ENCODE measurements at regions not wholly inside any gene's neighbourhood (a gene's known extent, or its start where the extent isn't known, plus 50 kb on each side); places are given as distances from the start of the nearest gene placed in this dataset.

DNA sequence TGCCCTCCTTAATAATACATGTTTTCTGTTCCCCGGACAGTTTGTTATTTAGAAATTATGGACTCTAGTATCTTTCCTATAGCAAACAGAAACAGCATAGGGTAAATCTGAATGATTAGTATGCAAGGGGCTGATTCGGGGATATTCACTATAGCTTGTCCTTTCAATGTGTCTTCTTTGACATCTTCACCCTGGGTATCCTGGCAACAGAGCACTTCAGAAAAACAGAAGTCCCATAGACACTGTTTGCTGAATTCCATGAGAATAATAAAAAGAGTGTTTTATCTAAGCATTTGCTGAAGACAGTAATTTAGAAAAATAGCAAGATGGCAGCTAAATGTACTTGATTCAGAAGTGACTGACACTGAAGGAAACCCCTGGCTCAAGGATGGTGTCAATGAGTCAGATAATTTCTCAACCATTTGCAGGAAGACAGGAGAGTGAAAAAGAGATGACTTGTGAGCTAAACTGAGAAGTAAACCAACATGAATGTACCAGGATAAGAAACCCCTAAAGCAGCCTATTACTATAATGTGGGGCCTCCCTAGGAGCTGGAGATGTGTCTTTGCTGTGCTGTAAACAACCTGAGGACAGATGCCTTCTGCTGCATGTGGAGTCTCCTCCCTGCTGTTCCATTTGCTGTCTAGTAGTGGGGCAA is 246.2 kb downstream of the MAN2A1 start:
- Histone ChIP-seq H3K4me2 (ENCODE audit: insufficient read depth in 1 of 2, low read depth in 2 of 2, low read length in 2 of 2) (no peak overlapping the region), H3K27me3 (replicated peaks in 1 of 4; ENCODE audit: control insufficient read depth in 3 of 4, extremely low read depth in 1 of 4, insufficient read depth in 3 of 4, low read length in 3 of 4) (no peaks in the 10 kb centered on the region), H2BK120ac (replicated peaks; ENCODE audit: low read depth, low read length) (no peak overlapping the region), H2BK20ac (ENCODE audit: low read length) (no peak overlapping the region), H3K79me2 (ENCODE audit: control insufficient read depth in 1 of 2, insufficient read depth in 2 of 2, low read length in 2 of 2) (no peaks in the 10 kb centered on the region), H3K4me3 (ENCODE audit: extremely low read depth in 1 of 4, insufficient read depth in 2 of 4, low read depth in 3 of 4, low read length in 4 of 4) (no peak overlapping the region), H3K4ac (replicated peaks; ENCODE audit: insufficient read length, low read depth, low read length) (no peak overlapping the region), H3K14ac (ENCODE audit: insufficient read length) (no peak overlapping the region), H3K9ac (replicated peaks in 1 of 4; ENCODE audit: extremely low read depth in 1 of 4, low read depth in 3 of 4, low read length in 3 of 4) (no peak overlapping the region), H3K79me1 (ENCODE audit: low read depth, low read length) (no peaks in the 10 kb centered on the region), H3K18ac (ENCODE audit: extremely low read depth, low read length) (no peak overlapping the region), H3K4me1 (replicated peaks in 1 of 4; ENCODE audit: control insufficient read depth in 3 of 4, insufficient read depth in 4 of 4, low read length in 3 of 4) (no peaks in the 10 kb centered on the region), H3K9me3 (ENCODE audit: insufficient read depth in 2 of 2, low read depth in 1 of 2, low read length in 1 of 2) (peaks cover 0 to 5% of the 10 kb centered on the region in 2 experiments; a peak in 1 of 4 replicates), H4K20me1 (replicated peaks in 1 of 2; ENCODE audit: control insufficient read depth in 1 of 2, insufficient read depth in 2 of 2, low read length in 2 of 2) (no peaks in the 10 kb centered on the region), H3K36me3 (ENCODE audit: control insufficient read depth in 2 of 4, insufficient read depth in 4 of 4, low read length in 3 of 4) (no peaks in the 10 kb centered on the region), H2AK5ac (ENCODE audit: low read depth, low read length) (no peak overlapping the region), H2AFZ (ENCODE audit: low read length) (no peak overlapping the region), H4K5ac (ENCODE audit: insufficient read length, low read depth, low read length) (no peak overlapping the region), H4K91ac (replicated peaks; ENCODE audit: insufficient read length, low read length) (no peak overlapping the region), H3K23ac (ENCODE audit: insufficient read length) (no peak overlapping the region), H3K23me2 (ENCODE audit: low read depth, low read length) (no peaks in the 10 kb centered on the region), H2BK5ac (ENCODE audit: low read depth, low read length) (no peak overlapping the region), H4K8ac (ENCODE audit: extremely low read depth, insufficient read depth, low read length) (no peak overlapping the region), H3K56ac (replicated peaks; ENCODE audit: insufficient read length, low read depth, low read length) (no peak overlapping the region), H3K27ac (ENCODE audit: low read depth, low read length) (no peak overlapping the region), H2BK12ac (ENCODE audit: low read depth, low read length) (no peak overlapping the region), H2BK15ac (ENCODE audit: low read length) (no peak overlapping the region)
- 97% methylated on average over 2 of the region's 2 CpGs; no CpG with 5 or more reads in 1 of the 2 experiments for WGBS, 2 experiments (ENCODE audit: extremely low coverage in 1 of 2, insufficient coverage in 1 of 2, insufficient read length in 1 of 2, insufficient replicate concordance in 2 of 2, low coverage in 1 of 2, low lambda C conversion rate in 2 of 2, missing lambda C conversion rate in 1 of 2)
- DNase-seq (ENCODE audit: low read depth in 1 of 2, low spot score in 2 of 2) = no peak
- TF ChIP-seq CEBPB (IDR thresholded peaks at IDR 0.05; ENCODE audit: low read depth, low read length) (no peak), SP1 (IDR thresholded peaks at IDR 0.05; ENCODE audit: low read depth, low read length) (no peak), RNF2 (IDR thresholded peaks at IDR 0.05; ENCODE audit: borderline replicate concordance, low read depth, low read length, missing control alignments, poor library complexity, severe bottlenecking) (no peak), SIN3A (conservative IDR thresholded peaks at IDR 0.05 in 1 of 2, IDR thresholded peaks at IDR 0.05 in 1 of 2; ENCODE audit: low read depth in 1 of 2, low read length in 2 of 2) (no peak), SIX5 (IDR thresholded peaks at IDR 0.05; ENCODE audit: low read depth, low read length) (no peak), EGR1 (IDR thresholded peaks at IDR 0.05; ENCODE audit: borderline replicate concordance, low read depth, low read length) (no peak), CHD2 (IDR thresholded peaks at IDR 0.05; ENCODE audit: low read length) (no peak), TAF7 (optimal IDR thresholded peaks at IDR 0.05; ENCODE audit: borderline replicate concordance, low read depth, low read length) (no peak), SUZ12 (IDR thresholded peaks at IDR 0.05; ENCODE audit: low read length) (no peak), CHD1 (IDR thresholded peaks at IDR 0.05; ENCODE audit: low read depth, low read length) (no peak), SIRT6 (IDR thresholded peaks at IDR 0.05; ENCODE audit: low read length) (no peak)
- TF ChIP-seq, protein P1, sequence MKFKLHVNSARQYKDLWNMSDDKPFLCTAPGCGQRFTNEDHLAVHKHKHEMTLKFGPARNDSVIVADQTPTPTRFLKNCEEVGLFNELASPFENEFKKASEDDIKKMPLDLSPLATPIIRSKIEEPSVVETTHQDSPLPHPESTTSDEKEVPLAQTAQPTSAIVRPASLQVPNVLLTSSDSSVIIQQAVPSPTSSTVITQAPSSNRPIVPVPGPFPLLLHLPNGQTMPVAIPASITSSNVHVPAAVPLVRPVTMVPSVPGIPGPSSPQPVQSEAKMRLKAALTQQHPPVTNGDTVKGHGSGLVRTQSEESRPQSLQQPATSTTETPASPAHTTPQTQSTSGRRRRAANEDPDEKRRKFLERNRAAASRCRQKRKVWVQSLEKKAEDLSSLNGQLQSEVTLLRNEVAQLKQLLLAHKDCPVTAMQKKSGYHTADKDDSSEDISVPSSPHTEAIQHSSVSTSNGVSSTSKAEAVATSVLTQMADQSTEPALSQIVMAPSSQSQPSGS (IDR thresholded peaks at IDR 0.05; ENCODE audit: low read length) = no peak
- FAIRE-seq = no peak
- ChIA-PET CTCF (ENCODE audit: partially characterized antibody) (interaction anchor here (0.6 to 1.2 kb wide), 3 partner anchors 12 to 72 kb away, joined by 3 to 5 read pairs (median 3); no protein-coding TSS in a partner anchor), POLR2A (ENCODE audit: partially characterized antibody) (no interaction called here)
